Mesothelial cell of epicardium (in vitro differentiated cells): ENCODE measurements at regions not wholly inside any gene's neighbourhood (a gene's known extent, or its start where the extent isn't known, plus 50 kb on each side); places are given as distances from the start of the nearest gene placed in this dataset.

ENCODE experiments used
- DNase-seq, 2 experiments: peaks; one replicate each; pipeline ENCODE4 v3.0.0; 2021; ENCODE audit warnings: low spot score in 2 of 2; ENCODE audit not compliant: unreplicated experiment in 2 of 2
- H3K27ac Mint-ChIP-seq: 2 replicates; pipeline ENCODE4 v1.8.0; 2021; ENCODE audit warnings: mixed read lengths
- H3K27me3 Mint-ChIP-seq: 2 replicates; pipeline ENCODE4 v1.8.0; 2021; ENCODE audit warnings: low read depth, mixed read lengths
- H3K36me3 Mint-ChIP-seq: 2 replicates; pipeline ENCODE4 v1.8.0; 2021; ENCODE audit warnings: mixed read lengths
- H3K4me1 Mint-ChIP-seq: 2 replicates; pipeline ENCODE4 v1.8.0; 2021; ENCODE audit warnings: mixed read lengths
- H3K4me3 Mint-ChIP-seq: 2 replicates; pipeline ENCODE4 v1.8.0; 2021; ENCODE audit warnings: mild to moderate bottlenecking, moderate library complexity, mixed read lengths
- H3K9me3 Mint-ChIP-seq: 2 replicates; pipeline ENCODE4 v1.8.0; 2021; ENCODE audit warnings: mixed read lengths
- CTCF ChIP-seq: fragments of 200-600 bp; sonication (generic); IDR thresholded peaks from one replicate; pipeline ENCODE4 v1.5.0; 2021; ENCODE audit warnings: antibody characterized with exemption; ENCODE audit not compliant: unreplicated experiment

- no peaks in the 10 kb centered on the region for H3K36me3 Mint-ChIP-seq
- no peak for TF ChIP-seq CTCF
- H3K27ac Mint-ChIP-seq = no peak overlapping the region
- DNase-seq = no peak
- no peaks in the 10 kb centered on the region for H3K9me3 Mint-ChIP-seq
- H3K27me3 Mint-ChIP-seq = peaks cover 16% of the 10 kb centered on the region
- no peaks in the 10 kb centered on the region for H3K4me1 Mint-ChIP-seq
- H3K4me3 Mint-ChIP-seq = no peak overlapping the region
These were observed 414.2 kb downstream of the GABRB3 start for GRCh38 chr15:26358708-26359107.

- Mint-ChIP-seq H3K4me1 (no peaks in the 10 kb centered on the region), H3K27me3 (peaks cover 16% of the 10 kb centered on the region), H3K36me3 (no peaks in the 10 kb centered on the region), H3K27ac (no peak overlapping the region), H3K4me3 (no peak overlapping the region), H3K9me3 (no peaks in the 10 kb centered on the region)
- TF ChIP-seq CTCF = no peak
- no peak for DNase-seq
These were observed 415.2 kb downstream of the GABRB3 start for GRCh38 chr15:26357653-26358052.

- Mint-ChIP-seq H3K27ac (no peak overlapping the region), H3K4me3 (no peak overlapping the region), H3K36me3 (no peaks in the 10 kb centered on the region), H3K9me3 (no peaks in the 10 kb centered on the region), H3K4me1 (no peaks in the 10 kb centered on the region), H3K27me3 (peaks cover 23% of the 10 kb centered on the region)
- TF ChIP-seq CTCF = no peak
- no peak for DNase-seq
These were observed 417.3 kb downstream of the GABRB3 start for GRCh38 chr15:26355472-26356074.

- no peak for DNase-seq
- no peaks in the 10 kb centered on the region for H3K4me1 Mint-ChIP-seq
- TF ChIP-seq CTCF = no peak
- no peaks in the 10 kb centered on the region for H3K36me3 Mint-ChIP-seq
- peaks cover 22% of the 10 kb centered on the region for H3K9me3 Mint-ChIP-seq
- H3K27me3 Mint-ChIP-seq = peaks cover 16% of the 10 kb centered on the region
- no peak overlapping the region for H3K4me3 Mint-ChIP-seq
- no peak overlapping the region for H3K27ac Mint-ChIP-seq
These were observed 420.0 kb downstream of the GABRB3 start for GRCh38 chr15:26352909-26353308.

GRCh38 chr15:26352406-26352805 is 420.5 kb downstream of the GABRB3 start:
- H3K4me3 Mint-ChIP-seq = no peak overlapping the region
- peaks cover 27% of the 10 kb centered on the region for H3K9me3 Mint-ChIP-seq
- H3K27me3 Mint-ChIP-seq = peaks cover 15% of the 10 kb centered on the region
- no peak for DNase-seq
- no peaks in the 10 kb centered on the region for H3K36me3 Mint-ChIP-seq
- H3K27ac Mint-ChIP-seq = no peak overlapping the region
- H3K4me1 Mint-ChIP-seq = no peaks in the 10 kb centered on the region
- TF ChIP-seq CTCF = no peak

GRCh38 chr15:26325495-26325894 is 447.4 kb downstream of the GABRB3 start:
- TF ChIP-seq CTCF = no peak
- DNase-seq = no peak
- Mint-ChIP-seq H3K27me3 (no peaks in the 10 kb centered on the region), H3K9me3 (peaks cover 9% of the 10 kb centered on the region), H3K4me1 (no peaks in the 10 kb centered on the region), H3K4me3 (no peak overlapping the region), H3K27ac (no peak overlapping the region), H3K36me3 (no peaks in the 10 kb centered on the region)
